WERI-Rb-1 (cell line): ENCODE measurements at regions not wholly inside any gene's neighbourhood (a gene's known extent, or its start where the extent isn't known, plus 50 kb on each side); places are given as distances from the start of the nearest gene placed in this dataset.

Source experiments
- DNase-seq: peaks from one replicate; pipeline ENCODE4 v3.0.0-alpha.2; 2020
- H3K27ac ChIP-seq: fragments of 250-450 bp; sonication (Bioruptor Pico); 2 replicates; pipeline ENCODE4 v1.5.1; 2020; ENCODE audit warnings: mild to moderate bottlenecking, moderate library complexity
- H3K27me3 ChIP-seq: fragments of 250-450 bp; sonication (Bioruptor Pico); 2 replicates; pipeline ENCODE4 v1.5.1; 2021; ENCODE audit warnings: mild to moderate bottlenecking, low read depth, moderate library complexity; ENCODE audit not compliant: insufficient read depth, severe bottlenecking
- H3K36me3 ChIP-seq: fragments of 250-450 bp; sonication (Bioruptor Pico); 2 replicates; pipeline ENCODE4 v1.5.1; 2020; ENCODE audit warnings: mild to moderate bottlenecking, moderate library complexity
- H3K4me3 ChIP-seq: 2 replicates; pipeline ENCODE4 v1.5.1; 2011; ENCODE audit warnings: low read depth, mild to moderate bottlenecking, control low read depth, low read length
- H3K9me3 ChIP-seq: fragments of 250-450 bp; sonication (Bioruptor Pico); 2 replicates; pipeline ENCODE4 v1.5.1; 2021; ENCODE audit warnings: mild to moderate bottlenecking, moderate library complexity; ENCODE audit not compliant: severe bottlenecking
- TF ChIP-seq, protein P1 (sequence below): IDR thresholded peaks from 2 replicates; pipeline ENCODE4 v1.5.1; 2011; ENCODE audit warnings: low read depth, mild to moderate bottlenecking, control low read depth, inconsistent platforms, low read length

DNA sequence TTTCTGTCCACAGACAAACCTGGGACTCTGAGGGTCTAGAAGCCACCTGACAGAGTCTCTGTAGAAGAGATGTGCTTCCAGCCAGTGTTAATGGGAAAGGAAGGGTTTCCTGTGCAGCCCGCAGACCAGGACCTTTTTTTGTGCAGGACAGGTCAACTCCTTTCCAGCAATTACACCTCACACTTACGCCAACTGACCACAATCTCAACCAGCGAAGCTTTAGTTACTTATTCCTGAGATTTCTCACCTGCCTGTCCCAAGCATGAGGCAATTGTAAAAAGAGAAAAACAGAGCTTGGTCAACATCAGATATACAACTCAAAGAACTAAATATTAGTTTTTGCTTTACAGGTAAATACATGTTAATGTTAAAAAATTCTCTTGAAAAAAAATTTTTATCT is 393.8 kb upstream of the ID4 start:
- Histone ChIP-seq H3K27ac (no peak overlapping the region), H3K27me3 (no peaks in the 10 kb centered on the region), H3K9me3 (peaks cover 3% of the 10 kb centered on the region), H3K4me3 (no peak overlapping the region), H3K36me3 (no peaks in the 10 kb centered on the region)
- no peak for DNase-seq
- TF ChIP-seq, protein P1, sequence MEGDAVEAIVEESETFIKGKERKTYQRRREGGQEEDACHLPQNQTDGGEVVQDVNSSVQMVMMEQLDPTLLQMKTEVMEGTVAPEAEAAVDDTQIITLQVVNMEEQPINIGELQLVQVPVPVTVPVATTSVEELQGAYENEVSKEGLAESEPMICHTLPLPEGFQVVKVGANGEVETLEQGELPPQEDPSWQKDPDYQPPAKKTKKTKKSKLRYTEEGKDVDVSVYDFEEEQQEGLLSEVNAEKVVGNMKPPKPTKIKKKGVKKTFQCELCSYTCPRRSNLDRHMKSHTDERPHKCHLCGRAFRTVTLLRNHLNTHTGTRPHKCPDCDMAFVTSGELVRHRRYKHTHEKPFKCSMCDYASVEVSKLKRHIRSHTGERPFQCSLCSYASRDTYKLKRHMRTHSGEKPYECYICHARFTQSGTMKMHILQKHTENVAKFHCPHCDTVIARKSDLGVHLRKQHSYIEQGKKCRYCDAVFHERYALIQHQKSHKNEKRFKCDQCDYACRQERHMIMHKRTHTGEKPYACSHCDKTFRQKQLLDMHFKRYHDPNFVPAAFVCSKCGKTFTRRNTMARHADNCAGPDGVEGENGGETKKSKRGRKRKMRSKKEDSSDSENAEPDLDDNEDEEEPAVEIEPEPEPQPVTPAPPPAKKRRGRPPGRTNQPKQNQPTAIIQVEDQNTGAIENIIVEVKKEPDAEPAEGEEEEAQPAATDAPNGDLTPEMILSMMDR, result no peak

DNA sequence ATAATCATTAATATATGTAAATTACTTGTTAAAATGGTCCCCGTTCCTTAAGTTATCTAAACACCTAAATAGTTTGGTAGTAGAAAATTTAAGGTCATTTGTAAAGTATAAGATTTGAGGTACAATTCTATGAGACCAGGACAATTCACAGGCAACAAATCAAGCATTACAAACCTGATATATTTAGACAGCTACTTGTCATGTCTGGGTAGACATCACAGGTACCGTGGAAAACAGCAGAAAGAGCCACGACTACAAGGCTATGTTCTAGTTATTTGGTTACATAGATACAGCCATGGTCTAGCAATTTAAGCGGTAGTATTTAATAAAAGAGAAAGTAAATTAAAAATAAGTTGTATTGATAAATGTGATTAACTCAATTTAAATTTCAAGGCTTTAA is 393.1 kb upstream of the ID4 start:
- TF ChIP-seq, protein P1, result no peak
- Histone ChIP-seq H3K9me3 (peaks cover 3% of the 10 kb centered on the region), H3K27ac (no peak overlapping the region), H3K36me3 (no peaks in the 10 kb centered on the region), H3K4me3 (no peak overlapping the region), H3K27me3 (no peaks in the 10 kb centered on the region)
- DNase-seq, result no peak

DNA sequence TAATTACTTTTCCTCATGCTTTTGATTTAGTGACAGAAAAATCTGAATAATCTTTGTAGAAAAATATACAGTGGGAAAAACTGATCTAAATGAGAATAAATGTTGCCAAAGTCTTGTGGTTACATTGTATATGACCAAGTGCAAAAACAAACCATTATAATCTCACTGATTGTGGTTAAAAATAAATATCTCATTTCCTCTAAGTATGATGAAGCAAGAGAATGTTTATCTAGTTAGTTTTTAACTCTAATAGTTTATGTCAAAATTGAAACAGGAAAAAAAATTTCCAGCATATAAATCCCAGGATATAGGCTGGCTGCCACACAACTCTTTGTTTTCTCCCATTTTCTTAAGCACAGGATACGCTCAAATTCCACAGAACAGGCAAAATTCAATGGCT is 392.7 kb upstream of the ID4 start:
- no peaks in the 10 kb centered on the region for H3K36me3 ChIP-seq

DNA sequence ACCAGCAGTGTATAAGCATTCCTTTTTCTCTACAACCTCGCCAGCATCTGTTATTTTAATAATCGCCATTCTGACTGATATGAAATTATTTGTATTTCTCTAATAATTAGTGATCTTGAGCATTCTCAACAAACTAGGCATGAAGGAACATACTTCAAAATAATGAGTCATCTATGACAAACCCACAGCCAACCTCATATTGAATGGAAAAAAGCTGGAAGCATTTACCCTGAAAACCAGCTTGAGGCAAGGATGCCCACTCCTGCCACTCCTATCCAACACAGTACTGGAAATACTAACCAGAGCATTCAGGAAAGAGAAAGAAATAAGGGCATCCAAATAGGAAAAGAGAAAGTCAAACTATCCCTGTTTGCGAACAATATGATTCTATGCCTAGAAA is 390.6 kb upstream of the ID4 start:
- TF ChIP-seq, protein P1, result no peak
- Histone ChIP-seq H3K27me3 (no peaks in the 10 kb centered on the region), H3K27ac (no peak overlapping the region), H3K9me3 (peaks cover 3% of the 10 kb centered on the region), H3K4me3 (no peak overlapping the region), H3K36me3 (no peaks in the 10 kb centered on the region)
- no peak for DNase-seq

More for the DNA sequence above, 392.7 kb upstream of the ID4 start:
- no peak for DNase-seq
- no peaks in the 10 kb centered on the region for H3K27me3 ChIP-seq
- H3K4me3 ChIP-seq, result no peak overlapping the region
- H3K27ac ChIP-seq, result no peak overlapping the region
- TF ChIP-seq, protein P1, result no peak
- peaks cover 3% of the 10 kb centered on the region for H3K9me3 ChIP-seq

DNA sequence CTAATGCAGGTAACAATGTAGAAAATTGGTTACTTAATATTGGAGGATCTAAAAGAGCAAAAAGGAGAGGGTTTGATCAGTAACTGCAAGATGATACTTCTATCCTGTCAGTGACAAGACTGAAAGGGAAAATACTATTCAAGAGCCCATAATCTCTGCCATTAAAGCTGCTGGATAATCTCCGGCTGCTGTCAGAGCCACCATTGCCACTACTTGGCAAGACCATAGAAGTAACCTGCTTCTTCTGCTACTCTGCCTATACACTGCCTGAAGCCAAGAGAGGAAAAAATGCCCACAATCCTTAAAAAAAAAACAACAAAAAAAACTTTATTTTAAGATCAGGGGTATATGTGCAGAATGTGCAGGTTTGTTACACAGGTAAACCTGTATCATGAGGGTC is 386.5 kb upstream of the ID4 start:
- DNase-seq, result peak; percentile 54
- Histone ChIP-seq H3K36me3 (no peaks in the 10 kb centered on the region), H3K9me3 (peaks cover 3% of the 10 kb centered on the region), H3K4me3 (no peak overlapping the region), H3K27me3 (no peaks in the 10 kb centered on the region), H3K27ac (no peak overlapping the region)
- TF ChIP-seq, protein P1, result no peak

DNA sequence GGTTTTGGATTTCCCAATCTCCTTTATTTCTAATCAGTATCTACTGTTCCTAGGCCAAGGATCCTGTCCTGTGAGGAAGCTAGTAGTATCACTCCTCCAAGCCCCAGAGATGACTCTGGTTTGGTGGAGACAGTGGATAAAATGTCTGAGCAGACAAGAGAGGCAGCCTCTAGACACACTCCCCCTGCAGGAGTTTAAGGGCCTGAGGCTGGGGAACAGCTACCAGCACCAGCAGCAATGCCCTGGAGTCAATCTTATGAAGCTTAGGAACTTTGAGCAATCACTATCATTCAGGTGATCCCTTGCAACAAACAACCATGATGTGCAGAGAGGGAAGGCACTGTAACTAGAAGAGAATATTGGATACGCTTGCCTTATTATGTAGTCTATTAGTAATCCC is 384.7 kb upstream of the ID4 start:
- no peaks in the 10 kb centered on the region for H3K27me3 ChIP-seq
- no peak for DNase-seq
- no peak overlapping the region for H3K4me3 ChIP-seq
- no peaks in the 10 kb centered on the region for H3K9me3 ChIP-seq
- no peaks in the 10 kb centered on the region for H3K36me3 ChIP-seq
- TF ChIP-seq, protein P1, result peak; percentile 41; the same call in 1 of the 2 replicates
- H3K27ac ChIP-seq, result no peak overlapping the region
